Astrocyte of the spinal cord (primary cell): ENCODE measurements at regions not wholly inside any gene's neighbourhood (a gene's known extent, or its start where the extent isn't known, plus 50 kb on each side); places are given as distances from the start of the nearest gene placed in this dataset.
A peak's percentile ranks its signal among the peaks of the same experiment; 100 is the strongest.

Source experiments
- DNase-seq: peaks from one replicate; pipeline ENCODE4 v3.0.0; 2011; ENCODE audit warnings: low read depth, low spot score
- H3K4me3 ChIP-seq: 2 replicates; pipeline ENCODE4 v1.5.1; 2011; ENCODE audit warnings: low read depth, mild to moderate bottlenecking, low read length, moderate library complexity
- CTCF ChIP-seq: IDR thresholded peaks from 2 replicates; pipeline ENCODE4 v1.5.1; 2012; ENCODE audit warnings: low read depth, mild to moderate bottlenecking, low read length, inconsistent platforms
- in situ Hi-C: cut with HindIII; loops from 2 replicates; pipeline ENCODE4 v1.10.0; 2017; ENCODE audit warnings: low sequenced_read_pairs

GRCh38 chr7:38020121-38020785, 99.8 kb downstream of the EPDR1 start:
- in situ Hi-C loops: no loop called here
- peak; percentile 67 for DNase-seq
- TF ChIP-seq CTCF: no peak
- no peak overlapping the region for H3K4me3 ChIP-seq

GRCh38 chr7:38021892-38022291, 101.5 kb downstream of the EPDR1 start:
- in situ Hi-C loops: no loop called here
- no peak overlapping the region for H3K4me3 ChIP-seq
- no peak for DNase-seq
- TF ChIP-seq CTCF: no peak

GRCh38 chr7:38025815-38026214, 105.4 kb downstream of the EPDR1 start:
- TF ChIP-seq CTCF: no peak
- in situ Hi-C loops: no loop called here
- DNase-seq: peak; percentile 22
- H3K4me3 ChIP-seq: no peak overlapping the region

GRCh38 chr7:38027884-38028455, 107.5 kb downstream of the EPDR1 start:
- no peak overlapping the region for H3K4me3 ChIP-seq
- no peak for DNase-seq
- in situ Hi-C loops: no loop called here
- no peak for TF ChIP-seq CTCF

- no peak overlapping the region for H3K4me3 ChIP-seq
- TF ChIP-seq CTCF: no peak
- in situ Hi-C loops: no loop called here
- DNase-seq: peak; percentile 9
Observed at GRCh38 chr7:38034062-38034908, 113.8 kb downstream of the EPDR1 start.

GRCh38 chr7:38040831-38041230, 120.4 kb downstream of the EPDR1 start:
- no peak overlapping the region for H3K4me3 ChIP-seq
- no peak for TF ChIP-seq CTCF
- in situ Hi-C loops: no loop called here
- peak; percentile 17 for DNase-seq
